CD4-positive, alpha-beta T cell treated with Interleukin-4 for 1 hour (primary cell): ENCODE measurements at regions not wholly inside any gene's neighbourhood (a gene's known extent, or its start where the extent isn't known, plus 50 kb on each side); places are given as distances from the start of the nearest gene placed in this dataset.

Source experiments
- DNase-seq, 2 donors: peaks; one replicate each; pipeline ENCODE4 v3.0.0-alpha.2; 2020 to 2022

DNA sequence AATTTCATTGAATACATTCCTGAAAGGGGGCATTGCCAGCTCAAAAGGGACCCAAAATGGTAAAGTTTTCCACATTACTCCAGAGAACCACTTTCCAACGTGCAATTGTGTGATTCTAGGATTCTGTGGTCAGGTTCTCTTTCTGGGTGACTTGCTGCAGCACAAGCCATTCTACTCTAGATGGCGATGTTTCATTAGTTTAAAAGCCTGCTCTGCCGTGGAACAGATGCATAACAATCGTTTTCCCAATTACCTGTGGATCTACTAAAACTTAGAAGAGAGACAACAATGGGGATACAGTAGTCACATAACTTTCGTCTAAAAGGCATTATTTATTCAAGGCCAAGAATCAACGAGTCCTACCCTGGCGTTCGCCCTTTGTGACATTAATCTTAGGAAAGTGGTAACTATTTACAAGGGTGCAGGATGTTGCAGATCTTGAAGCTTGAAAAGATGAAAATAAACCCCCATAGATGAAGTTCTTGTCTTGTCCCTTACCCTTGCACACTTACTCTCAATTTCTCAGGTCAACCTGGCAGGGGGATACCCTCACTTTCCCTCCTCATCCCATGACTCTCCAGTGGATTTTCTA, 400.9 kb downstream of the SNAPC1 start:
- DNase-seq: peak in 1 of 2 donors; percentile 25

DNA sequence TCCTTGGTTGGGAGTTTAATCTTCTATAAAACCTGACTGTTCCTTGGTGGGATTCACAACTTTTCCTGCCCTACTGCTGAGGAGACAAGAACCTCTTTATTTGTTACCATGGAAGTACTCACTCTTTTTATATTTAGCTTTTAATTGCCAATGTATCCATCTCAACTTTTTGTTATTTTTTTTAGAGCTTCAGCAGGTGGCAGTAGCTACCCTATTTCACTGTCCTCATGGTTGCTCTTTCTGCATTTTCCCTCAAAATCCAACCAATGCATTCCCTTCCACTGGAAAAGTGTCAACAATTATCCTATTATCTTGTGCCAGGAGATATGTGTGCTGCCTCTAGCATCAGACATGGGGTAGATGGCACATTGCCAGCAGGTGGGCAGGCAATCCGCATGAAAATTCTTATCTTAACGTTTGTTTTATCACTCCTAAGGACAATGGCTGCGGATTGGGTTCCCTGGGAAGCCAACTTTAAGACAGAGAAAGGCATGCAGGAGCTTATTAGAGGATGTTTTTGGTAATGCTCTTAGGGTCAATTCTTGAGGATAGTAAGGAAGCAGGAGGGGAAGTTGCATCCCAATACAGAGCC, 406.4 kb downstream of the SNAPC1 start:
- DNase-seq: no peak

DNA sequence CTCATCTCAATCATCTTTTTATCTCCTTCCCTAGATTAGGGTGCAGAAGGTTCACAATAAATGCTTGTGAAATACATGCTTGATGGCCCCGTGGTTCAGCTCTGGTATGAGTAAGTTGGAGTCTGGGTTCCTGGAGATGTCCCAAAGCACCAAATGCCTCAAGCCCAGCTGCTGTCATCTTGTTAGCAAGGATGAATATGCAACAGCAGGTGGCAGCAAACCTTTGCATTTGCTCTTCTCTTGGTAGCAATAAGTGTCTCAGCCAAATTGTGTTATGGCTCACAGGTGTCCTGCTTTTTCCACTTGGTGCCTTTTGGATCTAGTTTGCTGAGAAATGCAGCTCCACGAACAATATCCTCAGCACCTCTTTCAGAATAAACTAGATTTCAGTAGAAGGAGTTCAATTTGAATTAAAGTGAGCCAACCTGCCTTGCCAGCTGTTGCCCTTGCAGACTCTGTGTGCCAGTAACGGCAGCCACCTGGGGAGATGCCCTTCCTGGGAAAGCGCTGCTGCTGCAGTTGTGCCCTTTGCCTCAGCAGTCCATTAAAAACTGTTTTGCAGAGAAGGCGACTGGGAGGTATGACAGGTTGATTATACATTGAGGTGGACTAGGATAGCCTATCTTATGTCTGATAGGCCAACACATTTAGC, 417.3 kb downstream of the SNAPC1 start:
- no peak for DNase-seq

DNA sequence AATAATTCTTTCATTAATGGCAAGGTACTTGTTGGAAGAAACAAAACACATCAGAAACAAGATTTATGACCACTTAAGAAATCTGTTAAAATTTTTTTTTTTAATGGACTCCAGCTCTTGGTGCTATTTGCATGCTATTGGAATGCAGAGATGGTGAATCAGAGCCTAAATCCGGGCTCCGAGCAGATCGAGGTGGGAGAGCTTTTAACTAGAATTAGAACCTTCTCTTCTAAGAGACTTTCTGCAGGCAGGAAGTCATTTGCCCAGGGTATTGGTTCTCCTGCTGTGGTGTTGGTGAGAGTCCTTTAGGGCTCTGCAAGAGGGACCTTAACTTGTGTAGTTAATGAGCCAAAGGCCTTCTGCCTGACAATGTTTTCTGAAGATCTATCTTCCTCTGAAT, 419.4 kb downstream of the SNAPC1 start:
- DNase-seq: no peak

DNA sequence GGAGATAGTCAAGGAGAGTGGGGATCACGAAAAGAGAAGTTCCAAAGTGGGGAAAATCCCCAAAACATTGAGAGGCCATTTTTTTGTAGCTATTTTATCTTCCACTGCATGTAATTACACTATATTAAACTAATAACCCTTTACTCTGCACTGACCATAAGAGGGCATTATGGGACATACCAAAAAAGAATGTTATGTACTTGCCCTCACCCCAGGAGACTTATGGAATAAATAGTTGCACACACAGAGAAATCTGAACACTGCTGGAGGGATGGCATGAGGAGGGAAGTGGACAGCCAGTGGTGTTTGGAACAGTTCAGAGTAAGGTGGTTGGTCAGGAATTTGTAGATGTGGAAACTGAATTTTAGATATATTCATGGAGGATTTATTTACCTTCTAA, 422.9 kb downstream of the SNAPC1 start:
- no peak for DNase-seq

DNA sequence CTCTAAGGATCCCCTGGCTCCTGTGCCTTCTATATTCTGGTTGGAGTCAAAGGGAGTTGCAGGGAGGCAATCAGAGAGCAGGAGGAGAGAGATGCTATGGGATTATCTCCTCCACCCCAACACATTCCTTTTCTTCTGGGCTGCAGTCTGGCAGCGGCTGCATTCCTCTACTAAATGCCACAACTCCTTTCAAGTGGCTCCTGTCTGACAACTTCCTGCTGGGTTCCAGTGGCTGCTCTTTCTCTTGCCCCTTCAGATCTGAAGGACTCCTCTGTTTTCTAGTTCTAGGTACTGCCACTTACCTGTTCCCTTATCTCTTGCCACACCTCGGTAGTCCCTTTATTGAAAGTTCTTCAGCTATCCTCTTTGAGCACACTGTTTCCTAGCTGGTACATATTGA, 425.0 kb downstream of the SNAPC1 start:
- no peak for DNase-seq

DNA sequence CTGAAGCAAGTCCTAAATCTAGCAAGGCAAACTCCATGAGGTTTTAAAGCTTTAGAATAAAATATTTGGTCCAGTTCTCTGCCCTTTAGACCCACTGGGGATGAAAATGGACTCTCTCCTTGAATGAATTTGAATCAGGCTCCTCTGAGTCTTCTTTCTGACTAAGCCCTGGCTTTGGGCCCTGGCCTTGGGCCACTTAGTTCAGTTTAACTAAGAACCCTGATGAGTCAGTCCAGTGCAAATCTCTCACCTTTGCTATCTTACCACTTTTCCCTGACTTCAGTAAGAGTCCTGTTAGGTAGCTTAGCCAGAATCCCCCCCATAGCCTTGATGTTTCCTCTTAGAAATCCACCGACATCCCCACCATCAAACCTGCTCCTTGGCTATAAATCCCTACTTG, 427.5 kb downstream of the SNAPC1 start:
- DNase-seq: no peak

DNA sequence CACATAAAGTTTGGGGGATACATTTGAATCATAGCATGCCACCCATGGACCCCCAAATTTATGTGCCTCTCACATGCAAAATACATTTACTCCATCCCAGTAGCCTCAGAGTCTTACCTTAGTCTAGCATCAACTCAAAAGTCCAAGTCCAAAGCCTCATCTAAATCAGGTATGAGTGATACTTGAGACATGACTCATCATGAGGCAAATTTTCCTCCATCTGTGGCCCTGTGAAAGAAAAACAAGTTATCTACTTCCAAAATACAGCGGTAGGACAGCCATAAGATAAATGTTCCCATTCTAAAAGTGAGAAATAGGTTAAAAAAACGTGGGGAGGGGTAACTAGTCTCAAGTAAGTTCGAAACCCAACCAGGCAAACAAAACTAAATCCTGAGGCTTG, 444.2 kb downstream of the SNAPC1 start:
- no peak for DNase-seq

DNA sequence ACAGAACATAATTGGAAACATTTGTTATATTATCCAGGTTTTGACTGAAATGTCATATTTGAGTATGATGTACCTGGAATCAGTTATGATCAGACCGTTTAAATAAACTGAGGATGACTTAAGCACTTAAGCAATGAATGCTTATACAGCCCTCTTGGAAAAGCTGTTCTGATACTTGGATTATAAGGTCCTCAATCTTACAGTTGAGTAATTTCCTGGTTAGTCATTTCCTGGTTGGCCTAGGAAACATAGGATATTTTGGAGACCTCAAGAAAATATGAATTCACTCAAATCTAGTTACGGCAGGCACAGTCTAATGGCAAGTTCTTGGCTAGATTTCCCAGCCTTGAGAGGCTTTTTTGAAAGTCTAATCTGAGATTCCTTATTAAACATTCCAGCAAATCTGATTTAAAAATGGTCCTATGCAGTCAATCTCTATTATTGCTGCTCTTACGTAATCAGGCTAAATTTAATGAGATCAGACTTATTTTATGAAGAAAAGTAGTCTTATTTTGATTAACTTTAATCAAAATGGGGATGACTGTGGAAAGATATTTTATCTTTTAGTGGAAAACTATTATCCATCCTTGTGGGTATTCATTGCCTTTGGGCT, 447.2 kb downstream of the SNAPC1 start:
- no peak for DNase-seq

DNA sequence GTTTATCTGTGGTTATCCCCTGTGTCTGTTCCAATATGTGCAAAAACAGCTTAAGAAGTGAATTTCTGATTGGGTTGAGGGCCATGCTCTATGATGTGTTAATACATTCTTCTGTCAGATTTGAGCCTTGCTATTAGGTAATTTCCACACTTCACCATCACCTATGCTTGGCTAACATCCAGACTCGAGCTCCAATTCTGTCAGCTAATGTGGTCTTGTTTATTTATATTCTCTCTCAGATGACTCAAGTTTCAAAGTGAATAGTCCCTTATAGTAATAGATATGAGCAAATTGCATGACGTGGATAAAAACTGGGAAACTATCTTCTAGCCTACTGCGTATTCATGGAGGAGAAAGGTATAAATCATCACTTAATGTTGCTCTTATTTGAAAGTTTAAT, 451.3 kb downstream of the SNAPC1 start:
- no peak for DNase-seq

DNA sequence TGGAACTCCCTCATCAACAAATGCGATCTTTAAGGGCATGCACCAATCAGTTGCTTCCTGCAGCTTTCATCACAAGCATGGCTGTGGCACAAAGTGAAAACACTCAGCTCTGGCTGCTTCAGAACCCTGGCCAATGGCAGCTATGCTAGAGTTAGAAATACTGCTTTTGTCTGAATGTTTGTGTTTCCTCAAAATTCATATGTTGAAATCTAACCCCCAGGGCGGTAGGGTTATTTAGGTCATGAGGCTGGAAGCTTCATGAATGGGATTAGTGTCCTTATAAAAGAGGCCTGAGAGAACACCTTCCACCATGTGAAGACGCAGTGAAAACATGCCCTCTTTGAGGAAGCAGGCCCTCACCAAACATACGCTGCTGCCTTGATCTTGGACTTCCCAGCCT, 453.9 kb downstream of the SNAPC1 start:
- DNase-seq: no peak

DNA sequence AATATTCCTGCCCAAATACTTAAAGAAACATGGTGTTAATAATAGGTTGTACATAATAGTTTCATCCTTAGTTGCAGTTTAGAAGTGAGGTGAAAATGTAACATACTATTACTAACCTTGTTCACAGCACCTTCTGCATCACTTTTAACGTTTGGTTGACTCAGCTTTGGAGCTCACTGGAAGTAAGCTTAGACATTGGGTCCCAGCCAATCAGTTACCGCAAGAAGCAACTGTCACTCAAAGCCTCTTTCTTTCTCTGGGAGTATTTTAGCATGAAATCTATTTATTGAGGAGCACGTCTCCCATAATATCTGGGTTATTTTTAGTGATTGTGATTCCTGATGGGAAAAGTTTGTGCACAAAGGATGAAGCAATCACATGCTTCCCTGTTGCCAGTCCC, 472.6 kb downstream of the SNAPC1 start:
- no peak for DNase-seq

DNA sequence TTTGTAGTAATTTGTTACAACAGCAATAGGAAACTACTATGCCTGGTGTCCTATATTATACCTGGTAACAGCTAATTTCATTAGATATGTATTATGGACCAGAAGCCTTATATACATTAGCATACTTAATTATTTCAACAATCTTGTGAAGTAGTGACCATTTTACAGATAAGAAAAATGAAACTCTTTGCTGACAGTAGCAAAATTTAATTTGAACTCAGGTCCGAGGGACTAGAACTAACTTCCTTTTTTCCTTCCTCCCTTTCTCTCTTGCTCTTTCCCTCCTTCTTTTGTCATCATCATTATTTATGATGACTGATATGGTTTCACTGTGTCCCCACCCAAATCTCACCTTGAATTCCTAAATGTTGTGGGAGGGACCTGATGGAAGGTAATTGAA, 482.0 kb downstream of the SNAPC1 start:
- no peak for DNase-seq

DNA sequence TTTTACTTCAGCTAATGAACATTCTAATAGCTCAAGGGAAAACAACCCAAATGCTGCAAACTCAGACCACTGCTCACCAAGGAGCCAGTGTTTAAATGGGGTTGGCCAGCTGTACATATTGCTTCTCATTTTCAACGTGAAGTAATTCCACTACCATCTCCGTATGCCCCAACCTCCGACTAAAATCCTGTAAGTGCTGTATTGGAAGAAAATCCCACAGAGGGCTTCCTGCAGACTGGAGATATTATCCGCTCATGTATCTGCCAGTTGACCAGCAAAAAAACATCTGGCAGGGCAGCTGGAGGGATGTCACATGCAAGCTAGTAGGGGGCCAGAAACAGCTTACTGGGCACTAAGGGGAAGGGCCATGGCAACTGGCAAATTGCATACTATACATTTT, 485.0 kb downstream of the SNAPC1 start:
- DNase-seq: no peak

DNA sequence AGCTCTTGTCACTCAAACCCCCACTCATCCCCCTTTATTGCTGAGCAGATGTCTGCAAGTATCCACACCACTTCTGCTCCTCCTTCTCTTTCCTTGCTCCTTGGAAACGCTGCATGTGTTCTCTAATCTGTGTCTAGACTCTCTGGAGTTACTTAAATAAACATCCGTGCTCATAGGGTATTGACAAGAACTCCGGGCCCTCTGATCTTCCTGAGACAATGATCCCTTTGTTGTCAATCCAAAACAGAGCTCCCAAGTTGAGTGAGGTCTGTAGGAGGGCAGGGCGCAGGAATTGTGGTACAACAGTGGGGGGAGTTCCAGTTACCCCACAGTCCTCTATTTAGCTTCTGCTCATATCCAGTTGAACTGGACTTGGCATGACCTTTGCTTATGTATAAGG, 489.0 kb downstream of the SNAPC1 start:
- no peak for DNase-seq

DNA sequence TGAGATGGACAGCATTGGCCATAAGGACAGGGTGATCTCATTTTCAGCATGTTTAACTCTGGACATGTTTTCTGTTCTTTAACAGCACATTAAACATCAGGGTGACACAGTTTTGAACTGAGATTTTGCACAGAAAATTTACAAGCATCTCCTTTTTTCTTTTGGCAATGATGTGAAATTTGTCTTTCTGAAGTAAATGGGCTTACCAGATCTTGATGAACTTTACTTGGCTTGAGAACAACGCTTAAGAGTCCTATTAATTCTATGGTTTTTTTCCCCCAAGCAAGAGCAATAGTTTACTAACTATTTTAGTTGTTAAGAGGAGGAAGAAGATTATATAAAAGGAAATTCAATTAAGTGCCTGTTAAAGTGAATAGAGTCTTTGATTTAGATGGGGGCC, 491.0 kb downstream of the SNAPC1 start:
- no peak for DNase-seq

DNA sequence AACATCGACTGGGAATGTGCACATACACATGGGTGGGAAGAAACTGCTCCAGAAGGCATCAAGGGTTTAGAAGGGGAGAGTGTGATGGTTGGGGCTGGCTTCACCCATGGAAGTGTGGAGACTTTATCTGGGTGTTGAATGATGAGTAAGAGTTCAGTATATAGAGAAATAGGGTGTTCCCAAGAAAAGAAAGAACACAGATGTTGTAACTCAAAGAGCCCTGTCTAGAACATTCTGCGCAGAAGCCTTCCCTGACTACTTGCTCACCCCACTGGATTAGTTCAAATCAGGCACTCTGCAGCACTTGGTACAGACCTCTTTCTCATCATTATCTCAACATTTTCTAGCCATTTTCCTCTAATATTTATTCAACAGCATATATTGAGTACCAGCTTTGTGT, 491.7 kb downstream of the SNAPC1 start:
- no peak for DNase-seq

DNA sequence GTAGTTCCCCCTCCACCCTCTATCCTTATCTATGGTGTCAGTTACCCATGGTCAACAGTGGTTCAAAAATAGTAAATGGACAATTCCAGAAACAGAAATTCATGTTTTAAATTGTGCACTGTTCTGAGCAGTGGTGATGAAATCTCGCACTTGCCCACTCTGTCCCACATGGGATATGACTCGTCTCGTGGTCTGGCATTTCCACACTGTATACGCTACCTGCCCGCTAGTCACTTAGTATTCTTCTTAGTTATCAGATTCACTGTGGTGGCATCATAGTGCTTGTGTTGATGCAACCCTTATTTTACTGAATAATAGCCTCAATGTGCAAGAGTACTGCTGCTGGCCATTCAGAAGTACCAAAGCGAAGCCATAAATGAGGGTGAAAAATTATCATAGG, 507.0 kb downstream of the SNAPC1 start:
- DNase-seq: no peak

DNA sequence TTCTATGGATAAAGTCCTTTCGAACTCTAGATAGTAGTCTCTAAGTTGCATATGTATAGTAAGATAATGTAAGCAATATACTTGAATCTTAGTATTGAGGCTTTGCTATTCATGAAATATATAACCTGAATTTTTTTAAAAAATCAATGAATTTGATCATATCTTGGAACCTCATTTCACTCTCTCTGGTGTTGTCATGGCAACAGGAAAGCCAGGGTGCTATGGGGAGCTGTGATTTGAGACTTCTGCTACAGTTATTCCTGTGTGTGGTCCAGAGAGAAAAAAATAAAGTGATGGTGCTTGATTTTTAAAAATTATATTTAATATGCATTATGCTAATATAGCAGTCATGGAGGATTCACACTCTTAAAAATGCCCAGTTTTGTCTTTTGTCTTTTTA, 508.0 kb downstream of the SNAPC1 start:
- no peak for DNase-seq

DNA sequence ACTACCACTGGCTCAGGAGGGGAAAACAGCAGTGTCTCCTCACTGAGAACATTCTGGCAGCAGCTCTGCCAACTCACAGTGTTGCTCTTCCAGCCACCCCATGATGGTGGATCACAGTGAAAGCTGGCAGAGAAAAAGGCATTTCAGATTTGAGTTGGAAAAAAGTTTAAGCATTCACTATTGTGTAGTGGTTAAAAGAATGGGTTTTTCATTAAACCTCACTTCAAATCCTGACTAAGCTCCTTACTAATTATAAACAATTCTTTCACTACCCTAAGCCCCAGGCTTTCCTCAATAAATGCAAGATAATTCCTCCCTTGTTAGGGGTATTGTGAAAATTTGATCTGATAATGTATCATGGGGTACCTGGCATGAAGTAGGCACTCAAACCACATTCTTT, 518.1 kb downstream of the SNAPC1 start:
- DNase-seq: no peak

DNA sequence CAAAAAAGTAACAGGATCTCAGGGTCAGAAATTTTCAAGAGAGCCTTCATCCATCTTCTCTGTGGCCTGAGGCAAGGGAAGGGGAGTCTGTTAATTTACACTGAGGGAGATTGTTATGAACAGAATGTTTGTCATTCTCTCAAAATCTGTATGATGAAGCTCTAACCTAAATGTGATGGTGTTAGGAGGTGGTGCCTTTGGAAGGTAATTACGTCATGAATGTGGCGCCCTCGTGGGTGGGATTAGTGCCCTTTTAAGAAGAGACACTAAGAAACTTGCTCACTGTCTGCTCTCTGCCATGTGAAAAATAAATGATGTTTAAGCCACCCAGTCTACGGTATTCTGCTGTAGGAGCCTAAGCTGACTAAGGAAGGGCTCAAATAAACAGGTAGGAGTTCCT, 521.6 kb downstream of the SNAPC1 start:
- no peak for DNase-seq

DNA sequence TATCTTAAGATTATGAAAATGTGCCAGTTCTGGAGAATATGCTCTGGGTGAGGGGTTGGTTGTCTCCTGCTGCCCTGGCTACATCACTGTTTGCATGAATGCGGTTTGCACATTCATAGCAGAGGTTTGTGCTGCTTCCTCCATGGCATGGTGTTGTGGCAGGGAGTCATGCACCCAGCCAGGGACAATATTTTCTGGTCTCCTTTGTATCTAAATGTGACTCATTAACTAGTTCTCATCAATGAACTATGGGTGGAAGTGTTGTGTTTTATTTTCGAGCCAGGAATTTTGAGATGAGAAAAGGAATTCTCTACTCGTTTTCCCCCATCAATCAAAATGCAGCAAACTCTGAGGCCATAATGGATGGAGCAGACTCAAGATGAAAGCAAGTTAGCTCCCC, 527.3 kb downstream of the SNAPC1 start:
- DNase-seq: no peak

DNA sequence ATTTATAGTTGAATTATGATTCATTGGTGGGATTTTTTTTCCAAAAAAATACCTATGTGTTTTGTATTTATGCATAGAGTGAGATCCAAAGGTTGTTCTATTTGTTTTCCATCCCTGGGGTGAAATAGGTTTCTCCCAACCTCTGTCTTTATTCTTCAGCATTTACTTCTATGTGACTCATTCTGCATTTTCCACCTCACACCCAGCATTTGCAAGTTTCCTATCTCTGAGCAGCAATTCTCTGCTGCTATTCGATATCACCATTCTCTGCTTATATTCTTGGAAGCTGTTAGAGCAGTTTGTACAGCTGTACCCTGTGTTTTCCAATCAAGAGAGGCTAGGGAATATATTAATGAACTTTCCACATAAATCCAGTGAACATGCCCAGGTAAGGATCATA, 538.9 kb downstream of the SNAPC1 start:
- no peak for DNase-seq

DNA sequence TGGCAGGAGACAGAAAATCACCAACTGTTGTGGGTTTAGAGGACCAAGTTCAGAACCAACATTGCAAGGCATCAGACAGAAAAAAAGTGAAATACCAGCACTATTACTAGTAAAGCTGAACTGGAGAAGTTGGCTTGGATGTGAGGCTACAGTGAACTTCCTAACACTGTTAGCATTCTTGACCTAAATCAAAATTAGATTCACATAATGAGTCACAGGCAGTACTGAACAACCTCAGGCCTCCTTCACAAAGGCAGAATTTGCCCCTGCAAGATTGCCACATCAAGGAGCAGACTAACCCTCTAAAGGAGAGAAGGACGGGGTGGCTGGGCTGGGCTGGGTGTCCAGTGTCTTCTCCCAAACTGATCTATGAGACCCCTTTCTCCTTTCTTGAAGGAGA, 539.7 kb downstream of the SNAPC1 start:
- DNase-seq: no peak

DNA sequence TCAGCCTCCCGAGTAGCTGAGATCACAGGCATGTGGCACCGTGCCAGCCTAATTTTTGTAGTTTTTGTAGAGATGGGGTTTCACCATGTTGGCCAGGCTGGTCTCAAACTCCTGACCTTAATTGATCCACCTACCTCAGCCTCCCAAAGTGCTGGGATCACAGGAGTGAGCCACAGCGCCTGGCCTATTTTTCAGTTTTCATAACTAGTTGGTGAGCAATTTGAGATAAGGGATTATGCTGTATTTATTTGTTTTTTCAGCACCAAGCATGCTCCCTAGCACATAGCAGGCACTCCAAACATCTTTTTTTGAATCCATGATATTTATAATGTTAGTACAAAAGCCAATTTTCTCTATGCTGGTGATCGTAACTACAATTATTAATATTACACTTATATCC, 541.2 kb downstream of the SNAPC1 start:
- no peak for DNase-seq
